ENCODE measurements at regions not wholly inside any gene's neighbourhood (a gene's known extent, or its start where the extent isn't known, plus 50 kb on each side); places are given as distances from the start of the nearest gene placed in this dataset.

DNA sequence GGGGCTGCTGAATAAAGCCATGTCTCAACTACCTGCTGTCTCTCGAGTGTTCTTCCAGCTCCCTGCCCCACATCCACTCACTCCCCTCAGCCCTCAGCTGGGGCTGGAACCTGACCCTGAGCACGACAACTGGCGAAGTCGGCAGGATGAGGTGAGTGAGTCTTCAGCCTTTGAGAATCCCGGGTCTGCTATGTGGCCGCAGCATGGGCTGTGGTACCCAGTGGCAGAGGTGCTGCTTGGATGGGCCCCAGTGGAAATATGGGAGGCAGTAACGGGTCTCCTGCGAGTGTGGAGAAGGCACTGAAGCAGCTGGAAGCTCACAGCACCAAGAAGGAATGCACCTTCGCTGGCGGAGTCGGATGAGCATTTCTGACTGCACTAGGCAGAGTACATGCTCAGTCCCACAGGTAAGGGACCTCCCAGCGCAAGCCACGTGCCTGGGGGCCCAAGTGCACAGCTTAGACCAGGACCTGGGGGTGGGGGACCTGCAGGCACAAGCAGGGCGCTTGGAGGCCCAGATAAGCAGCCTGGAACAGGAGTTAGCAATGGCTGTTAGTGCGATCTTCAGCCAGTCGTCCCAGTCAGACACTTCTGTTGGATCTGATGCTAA lies 95.5 kb upstream of the TMPO start:
- TF ChIP-seq, protein P1, sequence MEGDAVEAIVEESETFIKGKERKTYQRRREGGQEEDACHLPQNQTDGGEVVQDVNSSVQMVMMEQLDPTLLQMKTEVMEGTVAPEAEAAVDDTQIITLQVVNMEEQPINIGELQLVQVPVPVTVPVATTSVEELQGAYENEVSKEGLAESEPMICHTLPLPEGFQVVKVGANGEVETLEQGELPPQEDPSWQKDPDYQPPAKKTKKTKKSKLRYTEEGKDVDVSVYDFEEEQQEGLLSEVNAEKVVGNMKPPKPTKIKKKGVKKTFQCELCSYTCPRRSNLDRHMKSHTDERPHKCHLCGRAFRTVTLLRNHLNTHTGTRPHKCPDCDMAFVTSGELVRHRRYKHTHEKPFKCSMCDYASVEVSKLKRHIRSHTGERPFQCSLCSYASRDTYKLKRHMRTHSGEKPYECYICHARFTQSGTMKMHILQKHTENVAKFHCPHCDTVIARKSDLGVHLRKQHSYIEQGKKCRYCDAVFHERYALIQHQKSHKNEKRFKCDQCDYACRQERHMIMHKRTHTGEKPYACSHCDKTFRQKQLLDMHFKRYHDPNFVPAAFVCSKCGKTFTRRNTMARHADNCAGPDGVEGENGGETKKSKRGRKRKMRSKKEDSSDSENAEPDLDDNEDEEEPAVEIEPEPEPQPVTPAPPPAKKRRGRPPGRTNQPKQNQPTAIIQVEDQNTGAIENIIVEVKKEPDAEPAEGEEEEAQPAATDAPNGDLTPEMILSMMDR (IDR thresholded peaks at IDR 0.05; ENCODE audit: low read depth, low read length): no peak
- Histone ChIP-seq H3K9me3 (ENCODE audit: severe bottlenecking) (no peaks in the 10 kb centered on the region), H3K4me3 (ENCODE audit: low read depth, low read length) (no peak overlapping the region), H3K27me3 (ENCODE audit: insufficient read depth, low read depth, severe bottlenecking) (no peaks in the 10 kb centered on the region), H3K27ac (no peak overlapping the region), H3K36me3 (no peaks in the 10 kb centered on the region)
- no peak for DNase-seq

DNA sequence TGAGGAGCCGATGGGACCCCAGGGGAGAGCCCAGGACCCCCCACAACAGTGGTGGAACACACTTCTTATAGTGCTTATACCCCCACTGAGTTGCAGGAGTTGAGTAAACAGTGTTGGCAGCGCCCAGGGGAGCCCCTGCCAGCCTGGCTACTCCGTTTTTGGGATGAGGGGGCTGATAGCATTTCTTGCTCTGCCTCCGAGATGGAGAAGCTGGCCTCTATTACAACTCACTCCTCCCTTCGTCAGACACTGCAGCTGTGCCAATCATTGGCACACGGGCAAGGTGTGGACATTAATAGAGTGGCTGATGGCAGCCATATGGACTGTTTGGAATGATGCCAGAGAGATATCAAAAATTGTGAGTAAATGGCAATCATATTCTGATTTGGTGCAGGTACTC lies 94.9 kb upstream of the TMPO start:
- TF ChIP-seq, protein P1 (IDR thresholded peaks at IDR 0.05; ENCODE audit: low read depth, low read length): no peak
- no peak overlapping the region for H3K4me3 ChIP-seq (ENCODE audit: low read depth, low read length)
- DNase-seq: no peak
- no peaks in the 10 kb centered on the region for H3K36me3 ChIP-seq
- H3K27ac ChIP-seq: no peak overlapping the region
- H3K27me3 ChIP-seq (ENCODE audit: insufficient read depth, low read depth, severe bottlenecking): no peaks in the 10 kb centered on the region
- no peaks in the 10 kb centered on the region for H3K9me3 ChIP-seq (ENCODE audit: severe bottlenecking)

DNA sequence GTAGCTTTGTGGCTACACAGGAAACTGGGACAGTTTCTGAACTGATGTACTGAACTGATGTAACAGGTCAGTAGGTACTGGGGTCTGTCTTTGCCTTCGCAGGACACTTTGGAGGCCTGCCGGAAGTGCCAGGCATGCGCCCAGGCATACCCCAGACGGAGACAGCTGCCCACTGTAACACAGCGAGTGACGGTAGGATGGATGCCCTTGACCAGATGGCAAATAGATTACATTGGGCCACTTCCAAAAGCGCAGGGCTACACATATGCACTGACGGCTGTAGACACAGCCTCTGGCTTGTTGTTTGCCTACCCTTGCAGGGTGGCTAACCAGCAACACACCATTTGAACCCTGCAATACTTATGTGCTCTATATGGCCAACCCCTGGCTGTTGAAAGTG lies 94.1 kb upstream of the TMPO start:
- Histone ChIP-seq H3K36me3 (no peaks in the 10 kb centered on the region), H3K4me3 (ENCODE audit: low read depth, low read length) (no peak overlapping the region), H3K27me3 (ENCODE audit: insufficient read depth, low read depth, severe bottlenecking) (no peaks in the 10 kb centered on the region), H3K9me3 (ENCODE audit: severe bottlenecking) (no peaks in the 10 kb centered on the region), H3K27ac (no peak overlapping the region)
- TF ChIP-seq, protein P1 (IDR thresholded peaks at IDR 0.05; ENCODE audit: low read depth, low read length): no peak
- no peak for DNase-seq

DNA sequence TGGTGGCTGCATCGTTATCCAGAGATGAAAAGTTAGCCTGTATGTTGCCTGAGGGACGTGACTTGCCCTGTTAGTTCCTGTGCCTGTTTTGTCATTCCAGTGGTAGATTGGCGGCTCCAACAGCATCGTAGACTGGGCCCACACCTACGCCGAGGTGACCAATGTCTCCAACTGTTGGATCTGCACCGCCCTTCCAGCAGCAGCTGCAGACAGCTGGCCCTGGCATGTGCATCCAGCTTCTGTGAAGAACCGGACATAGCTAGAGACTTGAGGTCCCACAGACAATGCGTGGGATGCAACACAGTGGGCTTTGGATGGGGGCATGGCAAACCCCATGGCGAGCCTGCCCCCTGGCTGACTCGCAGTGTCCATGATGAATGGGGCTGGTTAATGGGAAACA lies 93.0 kb upstream of the TMPO start:
- no peaks in the 10 kb centered on the region for H3K36me3 ChIP-seq
- no peak overlapping the region for H3K4me3 ChIP-seq (ENCODE audit: low read depth, low read length)
- no peaks in the 10 kb centered on the region for H3K9me3 ChIP-seq (ENCODE audit: severe bottlenecking)

DNA sequence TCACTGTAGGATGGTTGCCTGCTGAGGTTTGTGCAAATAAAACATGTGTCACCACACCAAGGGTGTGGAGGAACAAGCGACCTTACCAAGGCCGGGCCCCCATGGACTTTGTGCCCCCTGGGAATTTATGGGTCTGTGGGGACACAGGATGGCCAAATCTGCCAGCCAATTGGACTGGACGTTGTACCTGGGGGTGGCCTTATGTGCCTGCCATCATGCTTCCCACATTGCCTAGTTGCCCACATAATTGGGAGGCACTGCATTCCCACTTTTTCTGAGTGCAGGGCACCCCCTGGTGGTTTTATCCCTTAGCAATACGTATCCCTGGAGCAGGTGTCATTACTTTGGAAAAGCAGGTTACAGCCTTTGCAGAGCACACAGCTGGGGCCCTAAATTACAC lies 92.6 kb upstream of the TMPO start:
- Histone ChIP-seq H3K4me3 (ENCODE audit: low read depth, low read length) (no peak overlapping the region), H3K9me3 (ENCODE audit: severe bottlenecking) (no peaks in the 10 kb centered on the region), H3K27me3 (ENCODE audit: insufficient read depth, low read depth, severe bottlenecking) (no peaks in the 10 kb centered on the region), H3K36me3 (no peaks in the 10 kb centered on the region), H3K27ac (no peak overlapping the region)
- TF ChIP-seq, protein P1 (IDR thresholded peaks at IDR 0.05; ENCODE audit: low read depth, low read length): peak; percentile 57
- DNase-seq: peak; percentile 41

More for the DNA sequence above, 93.0 kb upstream of the TMPO start:
- TF ChIP-seq, protein P1 (IDR thresholded peaks at IDR 0.05; ENCODE audit: low read depth, low read length): no peak
- no peaks in the 10 kb centered on the region for H3K27me3 ChIP-seq (ENCODE audit: insufficient read depth, low read depth, severe bottlenecking)
- DNase-seq: no peak
- no peak overlapping the region for H3K27ac ChIP-seq

DNA sequence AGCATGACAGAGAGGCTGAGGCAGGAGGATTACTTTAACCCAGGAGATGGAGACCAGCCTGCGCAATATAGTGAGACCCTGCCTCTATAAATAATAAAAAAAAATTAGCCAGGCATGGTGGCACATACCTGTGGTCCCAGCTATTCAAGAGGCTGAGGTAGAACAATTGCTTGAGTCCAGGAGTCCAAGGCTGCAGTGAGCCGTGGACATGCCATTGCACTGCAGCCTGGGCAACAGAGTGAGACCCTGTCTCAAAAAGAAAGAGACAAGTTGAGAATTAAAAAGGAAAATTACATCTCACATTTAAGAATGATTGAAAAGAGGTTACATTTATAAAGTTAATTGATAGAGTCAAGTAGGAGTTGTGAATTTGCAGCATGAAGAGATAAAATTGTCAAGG lies 91.4 kb upstream of the TMPO start:
- no peaks in the 10 kb centered on the region for H3K9me3 ChIP-seq (ENCODE audit: severe bottlenecking)
- no peak overlapping the region for H3K4me3 ChIP-seq (ENCODE audit: low read depth, low read length)
- no peak for DNase-seq
- H3K36me3 ChIP-seq: no peaks in the 10 kb centered on the region
- no peak overlapping the region for H3K27ac ChIP-seq
- H3K27me3 ChIP-seq (ENCODE audit: insufficient read depth, low read depth, severe bottlenecking): no peaks in the 10 kb centered on the region
- TF ChIP-seq, protein P1 (IDR thresholded peaks at IDR 0.05; ENCODE audit: low read depth, low read length): no peak

All from WERI-Rb-1 (cell line).